H9 (cell line): ENCODE measurements at regions not wholly inside any gene's neighbourhood (a gene's known extent, or its start where the extent isn't known, plus 50 kb on each side); places are given as distances from the start of the nearest gene placed in this dataset.

Source experiments
- DNase-seq: peaks from one replicate; pipeline ENCODE4 v3.0.0-alpha.2; 2017
- H2AFZ ChIP-seq: one replicate; pipeline ENCODE4 v1.6.1; 2013; ENCODE audit warnings: mild to moderate bottlenecking, low read length, control low read depth, moderate library complexity
- H2AK5ac ChIP-seq: 2 replicates; pipeline ENCODE4 v1.6.1; 2013; ENCODE audit warnings: low read length, control low read depth, mixed read lengths; ENCODE audit not compliant: insufficient read length
- H2BK120ac ChIP-seq: one replicate; pipeline ENCODE4 v1.6.1; 2013; ENCODE audit warnings: low read depth, mild to moderate bottlenecking, low read length, control low read depth, inconsistent platforms; ENCODE audit not compliant: poor library complexity, severe bottlenecking
- H2BK12ac ChIP-seq: 2 replicates; pipeline ENCODE4 v1.6.1; 2013; ENCODE audit warnings: low read length, control low read depth, mixed read lengths, low read depth; ENCODE audit not compliant: insufficient read length
- H2BK15ac ChIP-seq: 2 replicates; pipeline ENCODE4 v1.6.1; 2013; ENCODE audit warnings: low read depth, low read length, control low read depth
- H2BK20ac ChIP-seq: one replicate; pipeline ENCODE4 v1.6.1; 2013; ENCODE audit warnings: low read depth, mild to moderate bottlenecking, low read length, control low read depth, inconsistent platforms; ENCODE audit not compliant: poor library complexity, severe bottlenecking
- H2BK5ac ChIP-seq: 2 replicates; pipeline ENCODE4 v1.6.1; 2013; ENCODE audit warnings: low read length, control low read depth, mixed read lengths; ENCODE audit not compliant: insufficient read length
- H3K14ac ChIP-seq: 2 replicates; pipeline ENCODE4 v1.6.1; 2013; ENCODE audit warnings: low read length, control low read depth; ENCODE audit not compliant: insufficient read depth
- H3K18ac ChIP-seq: 2 replicates; pipeline ENCODE4 v1.6.1; 2013; ENCODE audit warnings: low read depth, mild to moderate bottlenecking, mixed read lengths, low read length, control low read depth; ENCODE audit not compliant: insufficient read length
- H3K23ac ChIP-seq: 2 replicates; pipeline ENCODE4 v1.6.1; 2013; ENCODE audit warnings: low read length, control low read depth, mixed read lengths, low read depth; ENCODE audit not compliant: insufficient read length
- H3K23me2 ChIP-seq: 2 replicates; pipeline ENCODE4 v1.6.1; 2013; ENCODE audit warnings: low read depth, mild to moderate bottlenecking, mixed read lengths, low read length, control low read depth; ENCODE audit not compliant: insufficient read length, poor library complexity, severe bottlenecking
- H3K27ac ChIP-seq: 2 replicates; pipeline ENCODE4 v1.5.1; 2013; ENCODE audit warnings: low read length, control low read depth, mixed read lengths, low read depth; ENCODE audit not compliant: insufficient read length
- H3K27me3 ChIP-seq: 2 replicates; pipeline ENCODE4 v1.6.1; 2013; ENCODE audit warnings: low read length, control low read depth, inconsistent platforms; ENCODE audit not compliant: insufficient read depth
- H3K4ac ChIP-seq: 2 replicates; pipeline ENCODE4 v1.6.1; 2013; ENCODE audit warnings: low read depth, mild to moderate bottlenecking, control low read depth, inconsistent platforms, low read length, moderate library complexity
- H3K4me1 ChIP-seq: 2 replicates; pipeline ENCODE4 v1.6.1; 2013; ENCODE audit warnings: low read length, control low read depth, inconsistent platforms; ENCODE audit not compliant: insufficient read depth
- H3K4me2 ChIP-seq: 2 replicates; pipeline ENCODE4 v1.6.1; 2013; ENCODE audit warnings: low read length, control low read depth, mixed read lengths; ENCODE audit not compliant: insufficient read length, insufficient read depth
- H3K56ac ChIP-seq: 2 replicates; pipeline ENCODE4 v1.6.1; 2013; ENCODE audit warnings: low read depth, mild to moderate bottlenecking, mixed read lengths, low read length, control low read depth; ENCODE audit not compliant: insufficient read length
- H3K79me1 ChIP-seq: 2 replicates; pipeline ENCODE4 v1.6.1; 2013; ENCODE audit warnings: low read depth, mild to moderate bottlenecking, moderate library complexity, low read length, control low read depth, inconsistent platforms; ENCODE audit not compliant: insufficient read depth, poor library complexity, severe bottlenecking
- H3K79me2 ChIP-seq: 2 replicates; pipeline ENCODE4 v1.6.1; 2013; ENCODE audit warnings: low read length, control low read depth, inconsistent platforms; ENCODE audit not compliant: insufficient read depth
- H3K9ac ChIP-seq: 2 replicates; pipeline ENCODE4 v1.6.1; 2013; ENCODE audit warnings: low read length, control low read depth, mixed read lengths; ENCODE audit not compliant: insufficient read length; ENCODE audit errors: extremely low read depth
- H3K9me3 ChIP-seq: one replicate; pipeline ENCODE4 v1.6.1; 2013; ENCODE audit warnings: low read depth, low read length, inconsistent platforms; ENCODE audit not compliant: control insufficient read depth
- H3T11ph ChIP-seq: one replicate; pipeline ENCODE4 v1.6.1; 2013; ENCODE audit warnings: mild to moderate bottlenecking, low read length, control low read depth, inconsistent platforms
- H4K20me1 ChIP-seq: one replicate; pipeline ENCODE4 v1.6.1; 2013; ENCODE audit not compliant: control insufficient read depth, insufficient read length, insufficient read depth
- H4K5ac ChIP-seq: 2 replicates; pipeline ENCODE4 v1.6.1; 2013; ENCODE audit warnings: low read depth, mild to moderate bottlenecking, mixed read lengths, low read length, control low read depth; ENCODE audit not compliant: insufficient read length
- H4K8ac ChIP-seq: replicated peaks from 2 replicates; pipeline ENCODE4 v1.6.1; 2013; ENCODE audit warnings: low read length, control low read depth, mixed read lengths, low read depth; ENCODE audit not compliant: insufficient read length
- H4K91ac ChIP-seq: 2 replicates; pipeline ENCODE4 v1.6.1; 2013; ENCODE audit warnings: low read depth, mild to moderate bottlenecking, moderate library complexity, mixed read lengths, low read length, control low read depth; ENCODE audit not compliant: insufficient read length
- H3K27ac Mint-ChIP-seq, 3 experiments: 2 replicates in 2 of 3; 3 replicates in 1 of 3; pipeline ENCODE4 v1.8.0; 2020 to 2021; ENCODE audit warnings: mixed read lengths in 3 of 3, mild to moderate bottlenecking in 1 of 3, moderate library complexity in 1 of 3
- H3K27me3 Mint-ChIP-seq: 2 replicates; pipeline ENCODE4 v1.8.0; 2021; ENCODE audit warnings: low read depth, mild to moderate bottlenecking, moderate library complexity, mixed read lengths
- H3K36me3 Mint-ChIP-seq, 3 experiments: 2 replicates in 2 of 3; 3 replicates in 1 of 3; pipeline ENCODE4 v1.8.0; 2020 to 2021; ENCODE audit warnings: low read depth in 3 of 3, mixed read lengths in 3 of 3; ENCODE audit not compliant: insufficient read depth in 1 of 3
- H3K4me1 Mint-ChIP-seq, 2 experiments: 2 replicates each; pipeline ENCODE4 v1.8.0; 2020; ENCODE audit warnings: mixed read lengths in 2 of 2
- H3K4me3 Mint-ChIP-seq, 2 experiments: 2 replicates in 1 of 2; 3 replicates in 1 of 2; pipeline ENCODE4 v1.8.0; 2020 to 2021; ENCODE audit warnings: mild to moderate bottlenecking in 2 of 2, mixed read lengths in 2 of 2, moderate library complexity in 1 of 2
- H3K9me3 Mint-ChIP-seq, 2 experiments: 2 replicates in 1 of 2; 3 replicates in 1 of 2; pipeline ENCODE4 v1.8.0; 2020; ENCODE audit warnings: mild to moderate bottlenecking in 2 of 2, mixed read lengths in 2 of 2, moderate library complexity in 1 of 2
- TF ChIP-seq, protein P1 (sequence below): fragments of 200-600 bp; sonication (generic); conservative IDR thresholded peaks from 3 replicates; pipeline ENCODE4 v1.8.0; 2021; ENCODE audit warnings: antibody characterized with exemption, mild to moderate bottlenecking

DNA sequence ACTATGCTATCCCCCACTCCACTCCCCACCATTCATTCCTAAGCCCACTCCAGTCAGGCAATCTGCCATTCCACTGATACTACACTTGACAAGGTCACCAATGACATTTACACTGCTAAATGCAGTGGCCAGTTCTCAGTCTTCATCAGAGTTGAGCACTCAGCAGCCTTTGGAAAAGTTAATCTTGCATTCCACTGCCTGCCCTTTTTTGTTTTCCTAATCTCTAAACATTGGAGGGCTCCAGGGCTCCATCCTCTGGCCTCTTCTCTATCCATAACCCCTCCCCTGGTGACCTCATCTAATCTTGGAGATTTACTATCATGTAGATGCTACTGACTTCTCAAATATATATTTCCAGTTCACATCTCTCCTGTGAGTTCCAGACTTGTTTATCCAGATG lies 70.9 kb upstream of the S1PR1 start:
- no peak overlapping the region for H2AFZ ChIP-seq
- no peak overlapping the region for H3K4me2 ChIP-seq
- no peak overlapping the region for H3K27ac ChIP-seq
- no peak overlapping the region for H3K18ac ChIP-seq
- H3T11ph ChIP-seq: no peak overlapping the region
- Mint-ChIP-seq H3K36me3 (no peaks in the 10 kb centered on the region), H3K27me3 (no peaks in the 10 kb centered on the region), H3K4me1 (peaks cover 8 to 15% of the 10 kb centered on the region in 2 experiments), H3K4me3 (no peak overlapping the region), H3K27ac (no peak overlapping the region; a peak in 1 of 7 replicates), H3K9me3 (no peaks in the 10 kb centered on the region)
- no peak overlapping the region for H2AK5ac ChIP-seq
- no peak overlapping the region for H4K8ac ChIP-seq
- no peaks in the 10 kb centered on the region for H3K79me2 ChIP-seq
- H2BK120ac ChIP-seq: no peak overlapping the region
- H3K27me3 ChIP-seq: no peaks in the 10 kb centered on the region
- no peak overlapping the region for H3K56ac ChIP-seq
- H4K91ac ChIP-seq: no peak overlapping the region
- H2BK20ac ChIP-seq: no peak overlapping the region
- no peak overlapping the region for H3K4ac ChIP-seq
- no peaks in the 10 kb centered on the region for H3K9me3 ChIP-seq
- TF ChIP-seq, protein P1, sequence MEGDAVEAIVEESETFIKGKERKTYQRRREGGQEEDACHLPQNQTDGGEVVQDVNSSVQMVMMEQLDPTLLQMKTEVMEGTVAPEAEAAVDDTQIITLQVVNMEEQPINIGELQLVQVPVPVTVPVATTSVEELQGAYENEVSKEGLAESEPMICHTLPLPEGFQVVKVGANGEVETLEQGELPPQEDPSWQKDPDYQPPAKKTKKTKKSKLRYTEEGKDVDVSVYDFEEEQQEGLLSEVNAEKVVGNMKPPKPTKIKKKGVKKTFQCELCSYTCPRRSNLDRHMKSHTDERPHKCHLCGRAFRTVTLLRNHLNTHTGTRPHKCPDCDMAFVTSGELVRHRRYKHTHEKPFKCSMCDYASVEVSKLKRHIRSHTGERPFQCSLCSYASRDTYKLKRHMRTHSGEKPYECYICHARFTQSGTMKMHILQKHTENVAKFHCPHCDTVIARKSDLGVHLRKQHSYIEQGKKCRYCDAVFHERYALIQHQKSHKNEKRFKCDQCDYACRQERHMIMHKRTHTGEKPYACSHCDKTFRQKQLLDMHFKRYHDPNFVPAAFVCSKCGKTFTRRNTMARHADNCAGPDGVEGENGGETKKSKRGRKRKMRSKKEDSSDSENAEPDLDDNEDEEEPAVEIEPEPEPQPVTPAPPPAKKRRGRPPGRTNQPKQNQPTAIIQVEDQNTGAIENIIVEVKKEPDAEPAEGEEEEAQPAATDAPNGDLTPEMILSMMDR: no peak
- no peak overlapping the region for H2BK5ac ChIP-seq
- H3K23me2 ChIP-seq: no peaks in the 10 kb centered on the region
- H3K4me1 ChIP-seq: no peaks in the 10 kb centered on the region
- no peak overlapping the region for H2BK12ac ChIP-seq
- DNase-seq: no peak
- no peaks in the 10 kb centered on the region for H4K20me1 ChIP-seq
- H2BK15ac ChIP-seq: no peak overlapping the region
- H4K5ac ChIP-seq: no peak overlapping the region
- H3K23ac ChIP-seq: no peak overlapping the region
- no peak overlapping the region for H3K9ac ChIP-seq
- no peak overlapping the region for H3K14ac ChIP-seq
- no peaks in the 10 kb centered on the region for H3K79me1 ChIP-seq
